GM23338 (cell line): ENCODE measurements at regions not wholly inside any gene's neighbourhood (a gene's known extent, or its start where the extent isn't known, plus 50 kb on each side); places are given as distances from the start of the nearest gene placed in this dataset.

Source experiments
- ATAC-seq: fragments of 200-7000 bp; cut with Tn5 transposase; 3 replicates; pipeline ENCODE4 v1.9.1; 2020
- DNase-seq: peaks from one replicate; pipeline ENCODE4 v3.0.0-alpha.2; 2015; ENCODE audit warnings: low spot score
- H2AFZ ChIP-seq: fragments of 200-600 bp; sonication (generic); 2 replicates; pipeline ENCODE4 v1.8.0; 2016; ENCODE audit warnings: antibody characterized with exemption, mild to moderate bottlenecking, moderate library complexity
- H3F3A ChIP-seq: fragments of 200-600 bp; sonication (generic); replicated peaks from 2 replicates; pipeline ENCODE4 v1.8.0; 2017; ENCODE audit warnings: antibody characterized with exemption, mixed run types, low read depth
- H3K27ac ChIP-seq: fragments of 200-600 bp; sonication (generic); 2 replicates; pipeline ENCODE4 v1.6.1; 2016; ENCODE audit warnings: low read depth
- H3K27me3 ChIP-seq: fragments of 200-600 bp; sonication (generic); 2 replicates; pipeline ENCODE4 v1.8.0; 2016; ENCODE audit warnings: mild to moderate bottlenecking, mixed run types, moderate library complexity; ENCODE audit not compliant: insufficient read depth
- H3K36me3 ChIP-seq: fragments of 200-600 bp; sonication (generic); 2 replicates; pipeline ENCODE4 v1.8.0; 2016; ENCODE audit warnings: mild to moderate bottlenecking; ENCODE audit not compliant: insufficient read depth
- H3K4me1 ChIP-seq: fragments of 200-600 bp; sonication (generic); 2 replicates; pipeline ENCODE4 v1.8.0; 2016; ENCODE audit warnings: mild to moderate bottlenecking, moderate library complexity; ENCODE audit not compliant: insufficient read depth
- H3K4me2 ChIP-seq: fragments of 200-600 bp; sonication (generic); 2 replicates; pipeline ENCODE4 v1.7.1; 2017; ENCODE audit warnings: mixed run types
- H3K4me3 ChIP-seq: fragments of 200-600 bp; sonication (generic); 2 replicates; pipeline ENCODE4 v1.6.1; 2016; ENCODE audit warnings: mixed run types
- H3K79me2 ChIP-seq: fragments of 200-600 bp; sonication (generic); replicated peaks from 2 replicates; pipeline ENCODE4 v1.8.0; 2017; ENCODE audit warnings: mild to moderate bottlenecking; ENCODE audit not compliant: insufficient read depth
- H3K9me2 ChIP-seq: fragments of 200-600 bp; sonication (generic); 2 replicates; pipeline ENCODE4 v1.8.0; 2017; ENCODE audit not compliant: insufficient read depth
- H4K20me1 ChIP-seq: fragments of 200-600 bp; sonication (generic); replicated peaks from 2 replicates; pipeline ENCODE4 v1.8.0; 2017; ENCODE audit warnings: mild to moderate bottlenecking; ENCODE audit not compliant: insufficient read depth
- H3K27ac Mint-ChIP-seq: 2 replicates; pipeline ENCODE4 v1.8.0; 2020; ENCODE audit warnings: inconsistent platforms, mild to moderate bottlenecking, moderate library complexity, mixed read lengths
- H3K27me3 Mint-ChIP-seq: 3 replicates; pipeline ENCODE4 v1.8.0; 2022; ENCODE audit warnings: low read depth, mild to moderate bottlenecking, moderate library complexity, mixed read lengths, inconsistent platforms; ENCODE audit not compliant: insufficient read depth, poor library complexity
- H3K36me3 Mint-ChIP-seq: 3 replicates; pipeline ENCODE4 v1.8.0; 2021; ENCODE audit warnings: low read depth, mild to moderate bottlenecking, inconsistent platforms, moderate library complexity, mixed read lengths
- H3K4me1 Mint-ChIP-seq: 3 replicates; pipeline ENCODE4 v1.8.0; 2020; ENCODE audit warnings: mild to moderate bottlenecking, inconsistent platforms, mixed read lengths
- H3K4me3 Mint-ChIP-seq: 3 replicates; pipeline ENCODE4 v1.8.0; 2021; ENCODE audit warnings: moderate library complexity, mild to moderate bottlenecking, inconsistent platforms, mixed read lengths
- H3K9me3 Mint-ChIP-seq: 3 replicates; pipeline ENCODE4 v1.8.0; 2020; ENCODE audit warnings: moderate library complexity, mild to moderate bottlenecking, inconsistent platforms, mixed read lengths
- CREB1 ChIP-seq: fragments of 250-450 bp; sonication (Bioruptor Pico); IDR thresholded peaks from 2 replicates; pipeline ENCODE4 v1.5.0; 2020; ENCODE audit warnings: low read depth, mild to moderate bottlenecking, moderate library complexity
- EZH2 ChIP-seq: fragments of 200-600 bp; sonication (generic); IDR thresholded peaks from one replicate; pipeline ENCODE4 v1.8.0; 2017; ENCODE audit warnings: antibody characterized with exemption, mild to moderate bottlenecking, low read depth; ENCODE audit not compliant: unreplicated experiment
- EZH2phosphoT487 ChIP-seq: fragments of 200-600 bp; sonication (generic); IDR thresholded peaks from one replicate; pipeline ENCODE4 v1.8.1; 2018; ENCODE audit warnings: antibody characterized with exemption; ENCODE audit not compliant: unreplicated experiment
- JUNB ChIP-seq: IDR thresholded peaks from one replicate; pipeline ENCODE4 v1.6.1; 2016; ENCODE audit warnings: antibody characterized with exemption; ENCODE audit not compliant: unreplicated experiment
- NANOG ChIP-seq: IDR thresholded peaks from 2 replicates; pipeline ENCODE4 v1.6.1; 2016; ENCODE audit warnings: antibody characterized with exemption, borderline replicate concordance
- POLR2AphosphoS5 ChIP-seq: IDR thresholded peaks from 2 replicates; pipeline ENCODE4 v1.6.1; 2016; ENCODE audit warnings: antibody characterized with exemption, low read depth
- REST ChIP-seq: IDR thresholded peaks from one replicate; pipeline ENCODE4 v1.6.1; 2018; ENCODE audit warnings: antibody characterized with exemption; ENCODE audit not compliant: unreplicated experiment
- STAT1 ChIP-seq: IDR thresholded peaks from one replicate; pipeline ENCODE4 v1.6.1; 2016; ENCODE audit warnings: antibody characterized with exemption; ENCODE audit not compliant: unreplicated experiment
- ZNF114 ChIP-seq: fragments of 250-450 bp; sonication (Bioruptor Pico); IDR thresholded peaks from 2 replicates; pipeline ENCODE4 v1.5.0; 2020; ENCODE audit warnings: mild to moderate bottlenecking, moderate library complexity
- ZNF331 ChIP-seq: fragments of 250-450 bp; sonication (Bioruptor Pico); IDR thresholded peaks from 2 replicates; pipeline ENCODE4 v1.5.0; 2020; ENCODE audit warnings: low read depth, mild to moderate bottlenecking, moderate library complexity
- ZNF462 ChIP-seq: fragments of 250-450 bp; sonication (Bioruptor Pico); IDR thresholded peaks from 2 replicates; pipeline ENCODE4 v1.5.0; 2020; ENCODE audit warnings: mild to moderate bottlenecking, moderate library complexity

GRCh38 chr4:31020363-31020762 is 300.2 kb downstream of the PCDH7 start (continued):
- TF ChIP-seq REST (no peak), STAT1 (no peak), ZNF114 (CRISPR knock-in tag) (no peak), EZH2phosphoT487 (no peak), JUNB (no peak), POLR2AphosphoS5 (no peak)

- no peak overlapping the region for H3K4me3 ChIP-seq
- ATAC-seq: no peak
- no peaks in the 10 kb centered on the region for H3K4me1 Mint-ChIP-seq
- peaks cover 4% of the 10 kb centered on the region; the same call in 1 of the 2 replicates for H3K4me1 ChIP-seq
- H3K27me3 Mint-ChIP-seq: no peaks in the 10 kb centered on the region
- H3K79me2 ChIP-seq: no peaks in the 10 kb centered on the region
- no peaks in the 10 kb centered on the region for H3K9me3 Mint-ChIP-seq
- no peaks in the 10 kb centered on the region for H3K36me3 ChIP-seq
- H3K27me3 ChIP-seq: no peaks in the 10 kb centered on the region
- H2AFZ ChIP-seq: no peak overlapping the region
- H3K27ac Mint-ChIP-seq: no peak overlapping the region
- H4K20me1 ChIP-seq: no peaks in the 10 kb centered on the region
- no peak overlapping the region for H3K4me3 Mint-ChIP-seq
- H3K36me3 Mint-ChIP-seq: no peaks in the 10 kb centered on the region
- no peak for DNase-seq
- no peaks in the 10 kb centered on the region for H3F3A ChIP-seq
- no peak overlapping the region for H3K27ac ChIP-seq
- H3K9me2 ChIP-seq: no peaks in the 10 kb centered on the region
- H3K4me2 ChIP-seq: no peak overlapping the region
- TF ChIP-seq NANOG: no peak
- TF ChIP-seq POLR2AphosphoS5: no peak
- no peak for TF ChIP-seq EZH2
- no peak for TF ChIP-seq ZNF462
- TF ChIP-seq STAT1: no peak
- TF ChIP-seq CREB1 (CRISPR knock-in tag): no peak
- TF ChIP-seq REST: no peak
- TF ChIP-seq ZNF331 (CRISPR knock-in tag): no peak
- no peak for TF ChIP-seq JUNB
- no peak for TF ChIP-seq ZNF114 (CRISPR knock-in tag)
These were observed 300.8 kb downstream of the PCDH7 start for GRCh38 chr4:31021008-31021407.
